ENCODE measurements at regions not wholly inside any gene's neighbourhood (a gene's known extent, or its start where the extent isn't known, plus 50 kb on each side); places are given as distances from the start of the nearest gene placed in this dataset.
"Not testable (repeated sequence)": the region's sequence is repeated elsewhere in the genome, so short reads cannot be mapped to it uniquely, and the experiment has no call there.

DNA sequence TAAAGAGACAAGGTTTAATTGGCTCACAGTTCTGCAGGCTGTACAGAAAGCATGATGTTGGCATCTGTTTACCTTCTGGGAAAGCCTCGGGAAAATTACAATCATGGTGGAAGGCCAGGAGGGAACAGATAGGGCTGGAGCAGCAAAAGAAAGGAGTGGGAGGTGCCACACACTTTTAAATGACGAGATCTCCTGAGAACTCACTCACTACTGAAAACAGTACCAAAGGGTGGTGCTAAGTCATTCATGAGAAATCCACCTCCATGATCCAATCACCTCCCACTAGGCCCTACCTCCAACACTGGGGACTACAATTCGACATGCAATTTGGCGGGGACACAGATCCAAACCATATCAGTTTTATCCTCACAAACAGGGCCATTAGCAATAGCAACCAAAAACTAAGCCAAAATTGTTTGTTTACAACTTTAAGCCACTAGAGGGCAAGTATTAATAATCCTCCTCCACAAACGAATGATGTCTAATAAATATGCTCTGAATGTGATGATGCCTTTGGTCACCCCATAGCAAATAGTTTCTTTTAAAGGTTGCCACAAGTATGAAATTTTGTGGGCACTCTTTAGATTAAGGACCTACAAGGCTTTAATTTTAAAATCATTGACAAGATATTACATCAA, 129.2 kb upstream of the NRBF2 start:
- DNase-seq (ENCODE audit: extremely low read depth, low read depth): peak; percentile 6

DNA sequence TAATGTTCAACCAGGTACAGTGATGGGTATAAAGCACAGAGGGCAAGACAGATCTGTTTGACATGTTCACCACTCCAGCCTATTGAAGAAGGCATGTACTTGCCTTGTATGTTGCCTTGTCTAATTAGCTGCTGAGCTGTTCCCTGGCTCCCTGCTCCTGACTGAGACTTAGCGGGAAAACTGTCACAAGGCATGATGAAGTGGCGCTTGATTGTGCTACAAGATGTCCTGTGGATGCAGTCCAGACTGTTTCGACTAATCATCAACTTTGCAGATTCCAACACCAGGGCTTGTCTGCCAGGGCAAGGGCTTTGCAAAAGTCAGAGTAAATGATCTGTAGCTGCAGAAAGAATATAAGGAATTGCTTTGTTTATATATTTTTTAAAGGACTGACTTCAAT, 136.2 kb upstream of the NRBF2 start:
- DNase-seq (ENCODE audit: extremely low read depth, low read depth): no peak

DNA sequence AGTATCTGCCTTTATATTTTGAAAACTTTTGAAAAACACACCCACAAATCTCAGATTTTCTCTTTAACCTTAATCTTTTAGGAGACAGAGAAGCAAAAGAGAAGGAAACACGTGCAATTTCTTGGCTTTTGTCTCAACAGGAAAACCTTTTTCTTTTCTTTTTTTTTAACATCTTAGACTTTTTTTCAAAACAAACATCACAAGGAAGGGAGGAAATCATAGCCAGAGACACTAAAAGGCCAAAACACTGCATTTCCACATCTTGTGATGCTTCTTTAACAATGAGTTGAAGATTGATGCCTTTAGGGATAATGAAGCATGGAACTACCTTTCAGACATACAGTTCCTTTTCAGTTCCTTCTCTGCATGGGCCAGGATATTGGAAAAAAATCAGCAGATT, 136.6 kb upstream of the NRBF2 start:
- DNase-seq (ENCODE audit: extremely low read depth, low read depth): no peak

DNA sequence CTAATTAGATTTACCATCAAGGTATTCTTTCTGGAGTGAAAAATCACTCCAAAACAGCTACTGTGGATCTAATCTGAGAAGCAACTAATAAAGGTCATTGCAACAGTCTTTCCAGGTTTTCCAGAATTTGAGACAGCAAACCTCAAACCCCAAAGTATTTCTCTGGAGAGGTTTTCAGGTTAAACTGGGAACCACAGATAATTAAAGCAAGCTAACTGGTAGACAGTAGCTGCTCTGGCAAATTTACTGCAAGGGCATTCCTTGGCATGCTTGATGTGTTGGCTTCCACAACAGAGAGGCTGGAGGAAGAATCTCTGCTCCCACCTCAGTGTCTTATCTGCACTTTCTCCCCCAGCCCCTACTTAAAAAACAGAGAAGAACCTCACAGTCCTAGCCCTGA, 140.0 kb upstream of the NRBF2 start:
- no peak for DNase-seq (ENCODE audit: extremely low read depth, low read depth)

DNA sequence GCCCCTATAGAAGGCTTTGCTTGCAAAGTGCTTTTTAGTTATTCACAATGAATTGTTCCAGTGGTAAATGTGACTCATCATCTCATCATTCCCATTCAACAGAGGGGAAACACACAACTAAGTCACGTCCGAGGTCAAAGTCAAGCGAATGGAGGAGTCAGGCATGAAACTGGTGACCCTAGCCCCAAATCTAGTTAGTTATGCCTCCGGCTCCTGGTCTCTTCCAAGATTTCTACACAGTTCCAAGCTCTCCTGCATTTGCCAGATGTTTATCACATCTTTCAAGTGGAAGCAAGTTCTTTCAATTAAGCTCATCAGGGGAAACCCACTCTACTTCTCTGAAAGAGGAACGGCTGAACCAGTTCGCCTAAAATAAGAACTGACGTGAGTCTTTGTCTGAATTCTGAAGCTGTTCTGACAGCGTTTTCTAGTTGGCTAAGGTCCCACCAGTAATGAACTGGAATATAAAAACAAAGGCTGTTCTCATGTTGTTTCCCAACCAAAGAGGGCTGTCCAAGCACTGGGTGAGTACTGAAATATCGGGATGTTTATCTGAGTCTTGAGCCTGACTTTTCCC, 140.9 kb upstream of the NRBF2 start:
- DNase-seq (ENCODE audit: extremely low read depth, low read depth): no peak

DNA sequence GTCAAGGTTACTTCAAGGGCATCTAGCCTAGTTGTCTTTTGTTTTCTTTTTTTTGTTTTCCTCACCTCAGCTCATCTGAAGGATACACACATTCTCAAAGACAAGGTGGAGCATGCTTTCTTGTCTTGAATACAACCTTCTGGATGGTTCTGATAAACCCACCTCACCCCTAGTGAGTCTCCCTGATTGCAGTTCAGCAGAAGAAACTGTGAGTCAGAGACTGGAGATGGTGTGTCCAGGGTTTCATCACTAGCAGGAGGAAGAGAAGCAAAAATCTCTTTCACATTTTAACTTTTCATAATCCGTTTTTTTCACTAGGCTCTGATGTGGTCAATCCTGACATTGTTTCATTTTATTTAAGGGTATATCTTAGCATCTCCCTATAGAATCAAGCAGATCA, 143.0 kb upstream of the NRBF2 start:
- no peak for DNase-seq (ENCODE audit: extremely low read depth, low read depth)

DNA sequence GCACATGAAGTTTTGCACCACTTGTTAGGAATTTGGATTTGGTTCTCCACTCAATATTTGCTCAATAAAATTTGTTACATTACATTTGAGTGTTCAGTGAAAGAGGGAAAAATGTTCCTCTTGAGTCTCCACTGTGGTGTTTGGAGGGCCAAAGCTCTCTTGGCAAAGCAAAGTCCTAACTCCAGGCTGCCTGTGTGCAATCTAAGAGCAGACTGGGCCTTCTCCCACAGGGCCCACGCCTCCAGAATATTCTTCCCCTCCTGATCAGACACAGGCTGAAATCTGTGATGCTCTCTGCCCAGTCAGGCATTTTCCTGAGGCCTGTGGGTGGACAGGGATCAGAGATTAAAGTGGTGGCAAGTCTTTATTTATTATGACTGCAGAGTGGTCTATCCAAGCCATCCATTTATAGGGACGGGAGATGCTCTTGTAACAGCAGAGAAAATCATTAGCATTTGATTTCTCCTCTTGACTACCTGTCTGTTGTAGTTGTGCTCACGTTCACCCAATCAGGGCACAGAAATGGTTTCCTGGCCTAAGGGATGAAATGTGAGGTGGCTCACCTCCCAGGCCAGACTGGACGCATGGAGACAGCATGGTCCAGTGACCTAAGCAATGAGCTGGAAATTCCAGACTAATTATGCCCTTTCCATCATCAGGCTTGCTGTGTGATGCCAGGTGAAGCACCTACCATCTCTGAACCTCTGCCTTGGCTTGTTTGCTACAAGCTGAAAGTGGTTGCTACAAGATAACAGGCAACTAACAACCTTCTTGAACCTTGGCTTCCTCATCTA, 147.1 kb upstream of the NRBF2 start:
- DNase-seq (ENCODE audit: extremely low read depth, low read depth): no peak

DNA sequence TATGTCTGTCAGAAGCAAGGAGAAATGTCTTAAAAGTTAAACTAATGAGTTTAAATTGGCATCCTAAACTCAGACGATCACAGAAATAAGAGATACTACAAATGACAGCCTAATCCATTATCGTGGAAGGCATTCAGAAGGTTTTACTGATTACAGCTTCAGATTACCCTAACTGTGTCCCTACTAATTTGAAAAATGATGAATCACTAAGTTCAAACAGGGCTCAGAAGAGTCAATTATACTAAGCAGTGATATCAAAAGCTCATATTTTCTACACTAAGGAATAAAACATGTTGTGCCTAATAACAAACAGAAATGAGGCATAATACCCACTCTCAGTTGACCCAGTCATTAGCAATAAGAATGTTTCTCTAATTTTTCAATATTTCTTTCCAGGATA, 152.0 kb upstream of the NRBF2 start:
- no peak for DNase-seq (ENCODE audit: extremely low read depth, low read depth)

DNA sequence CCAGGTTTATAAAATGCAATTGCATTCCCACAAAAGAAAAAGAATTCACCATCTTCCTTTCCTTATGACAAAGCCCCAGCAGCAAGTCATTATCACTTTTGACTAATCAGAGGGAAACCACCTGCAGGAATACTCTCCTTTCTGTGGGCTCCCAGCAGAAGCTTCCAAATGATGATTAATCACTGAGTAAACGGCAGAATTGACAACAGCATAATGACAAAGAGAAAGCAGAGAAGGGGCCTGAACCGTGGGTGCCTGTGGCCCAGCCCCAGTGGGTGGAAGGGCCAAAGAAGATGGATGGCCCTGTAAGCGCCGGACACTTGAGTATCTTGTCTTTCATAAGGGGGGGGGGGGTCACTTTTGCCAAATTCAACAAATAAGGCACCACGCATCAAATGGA, 152.4 kb upstream of the NRBF2 start:
- DNase-seq (ENCODE audit: extremely low read depth, low read depth): no peak

DNA sequence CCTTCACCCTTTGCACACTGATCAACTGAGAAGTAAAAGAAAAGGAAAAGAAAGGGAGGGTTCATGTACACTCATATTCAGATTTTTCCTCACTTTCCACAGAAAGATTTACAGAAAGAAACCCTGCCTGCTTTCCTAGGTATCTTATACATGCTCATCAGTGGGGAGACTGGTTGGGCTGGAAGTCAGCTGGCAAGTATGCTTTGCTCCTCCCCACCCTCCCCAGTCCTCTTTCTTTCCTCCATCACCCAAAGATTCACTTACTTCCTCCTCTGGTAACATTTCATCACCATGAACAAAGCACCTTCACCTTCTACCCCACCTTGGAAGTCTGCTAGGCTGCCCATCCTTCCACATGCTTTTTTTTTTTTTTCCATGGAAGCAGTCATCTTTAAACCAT, 153.2 kb upstream of the NRBF2 start:
- no peak for DNase-seq (ENCODE audit: extremely low read depth, low read depth)

DNA sequence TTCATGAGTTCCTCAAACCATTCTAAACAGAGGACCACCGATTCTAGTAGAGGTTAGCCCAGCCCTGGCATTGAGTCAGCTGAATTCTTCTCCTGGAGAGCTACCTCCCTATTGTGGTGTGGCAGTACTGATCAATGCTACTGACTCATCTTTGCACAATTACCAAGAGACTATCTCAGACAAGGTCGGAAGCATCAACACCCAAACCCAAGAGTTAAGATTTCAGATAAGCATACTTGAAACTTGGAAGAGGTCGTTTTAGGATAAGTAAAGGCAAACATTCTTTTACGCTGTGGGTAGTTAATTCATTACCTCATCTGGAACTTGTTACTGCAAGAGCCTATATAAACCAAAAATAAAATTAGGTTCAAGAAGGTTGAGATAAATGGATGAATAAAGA, 154.6 kb upstream of the NRBF2 start:
- no peak for DNase-seq (ENCODE audit: extremely low read depth, low read depth)

DNA sequence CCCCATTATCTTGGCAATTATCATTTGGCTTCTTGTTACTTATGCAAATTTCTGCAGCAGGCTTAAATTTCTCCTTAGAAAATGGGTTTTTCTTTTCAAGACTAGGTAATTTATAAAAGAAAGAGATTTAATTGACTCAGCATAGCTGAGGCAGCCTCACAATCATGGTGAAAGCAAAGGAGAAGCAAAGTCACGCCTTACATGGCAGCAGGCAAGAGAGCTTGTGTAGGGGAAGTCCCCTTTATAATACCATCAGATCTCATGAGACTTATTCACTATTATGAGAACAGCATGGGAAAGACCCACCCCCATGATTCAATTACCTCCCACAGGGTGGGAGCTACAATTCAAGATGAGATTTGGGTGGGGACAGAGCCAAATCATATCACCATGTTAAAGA, 158.3 kb upstream of the NRBF2 start:
- not testable (repeated sequence) for DNase-seq (ENCODE audit: extremely low read depth, low read depth)

DNA sequence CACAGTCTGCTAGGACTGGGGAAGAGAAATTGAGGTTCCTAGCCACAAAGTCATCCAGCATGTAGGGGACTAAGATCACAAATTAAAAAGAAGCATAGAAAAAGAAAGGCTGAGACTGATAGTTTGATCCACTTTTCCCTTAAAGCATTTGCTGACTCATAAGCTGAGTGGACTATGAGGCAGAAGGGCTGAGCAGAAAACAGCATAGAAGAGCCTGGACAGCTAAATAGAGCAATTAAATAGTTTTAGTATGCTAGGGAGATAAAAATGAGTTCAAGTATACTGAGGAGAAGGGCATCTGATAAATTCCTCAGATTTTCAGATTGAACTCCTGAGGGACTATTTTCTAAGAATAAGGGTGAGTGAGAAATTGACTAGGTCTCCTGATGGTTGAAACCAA, 155.9 kb upstream of the EGR2 start:
- DNase-seq (ENCODE audit: extremely low read depth, low read depth): no peak

DNA sequence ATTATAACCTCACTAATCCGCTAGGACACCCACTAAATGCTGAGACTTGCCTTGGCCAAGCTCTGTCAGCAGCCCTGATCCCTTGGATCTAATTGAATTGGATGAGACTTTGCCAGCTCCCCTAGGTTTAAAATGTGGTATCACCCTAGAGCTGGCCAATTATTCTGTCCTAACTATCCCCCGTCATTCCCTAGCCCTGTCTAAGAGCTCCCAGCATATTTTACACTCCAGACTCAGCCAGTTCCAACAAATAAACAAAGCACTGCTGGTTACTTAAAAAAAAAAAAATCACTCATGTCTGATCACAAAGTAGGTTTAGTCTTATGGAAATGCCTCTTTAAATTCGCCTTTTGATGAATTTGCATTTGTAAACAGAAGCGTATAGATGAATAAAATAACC, 147.9 kb upstream of the EGR2 start:
- DNase-seq (ENCODE audit: extremely low read depth, low read depth): no peak

DNA sequence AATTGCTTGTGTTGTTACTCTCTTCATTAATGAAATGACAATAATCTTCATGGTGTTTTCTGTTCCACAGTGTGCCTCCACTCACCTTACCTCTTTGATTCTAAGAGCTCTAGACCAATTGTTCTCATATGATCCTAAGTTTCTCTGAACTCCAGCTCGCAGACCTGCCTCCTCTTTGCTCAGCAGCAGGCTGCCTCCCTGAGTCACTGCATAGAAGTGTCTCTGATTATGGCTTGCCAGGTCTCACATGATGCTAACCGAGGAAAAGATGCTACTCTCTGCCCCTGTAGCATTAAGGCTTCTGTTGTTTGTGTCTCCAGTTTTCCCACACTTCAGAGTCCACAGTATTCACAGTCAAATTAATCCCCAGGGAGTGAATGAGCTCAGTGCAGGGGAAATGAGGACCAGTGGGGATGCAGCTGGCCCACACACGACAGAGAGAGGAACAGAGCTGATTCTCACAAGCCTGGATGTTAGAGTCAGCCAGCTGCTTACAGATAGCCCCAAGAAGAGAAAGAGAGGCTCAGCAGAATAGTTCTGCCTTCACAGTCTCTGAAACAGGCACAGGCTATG, 145.9 kb upstream of the EGR2 start:
- DNase-seq (ENCODE audit: extremely low read depth, low read depth): no peak

DNA sequence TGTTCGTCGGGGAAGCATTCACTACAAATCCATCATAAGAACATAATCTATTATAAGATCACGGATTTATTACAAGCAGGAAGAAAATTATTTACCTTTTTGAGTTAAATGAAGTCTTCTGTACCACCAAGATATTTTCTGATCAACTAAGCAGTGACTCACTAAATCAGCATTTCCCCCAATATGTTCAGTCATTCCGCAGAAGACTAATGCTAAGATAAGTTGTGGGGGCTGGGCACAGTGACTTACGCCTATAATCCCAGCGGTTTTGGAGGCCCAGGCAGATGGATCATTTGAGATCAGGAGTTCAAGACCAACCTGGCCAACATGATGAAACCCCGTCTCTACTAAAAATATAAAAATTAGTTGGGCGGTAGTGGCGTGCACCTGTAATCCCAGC, 144.2 kb upstream of the EGR2 start:
- DNase-seq (ENCODE audit: extremely low read depth, low read depth): no peak

DNA sequence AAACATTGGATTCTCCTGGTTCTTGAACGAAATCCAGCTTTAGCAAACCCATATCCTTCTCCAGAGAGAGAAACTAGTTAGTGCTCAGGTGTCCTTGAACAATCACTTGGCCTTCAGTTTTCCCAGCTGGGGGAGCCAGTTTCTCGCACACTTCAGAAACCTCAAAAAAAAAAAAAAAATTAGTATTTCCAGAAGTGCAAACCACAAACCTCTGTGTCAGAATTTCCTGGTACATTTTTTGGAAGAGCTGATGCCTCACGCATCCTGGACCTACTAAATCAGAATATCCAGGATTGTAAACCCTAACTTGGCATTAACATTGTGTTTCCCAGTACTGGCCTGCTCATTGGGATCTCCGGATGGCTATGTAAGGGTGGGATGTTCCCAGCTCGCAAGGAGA, 143.4 kb upstream of the EGR2 start:
- no peak for DNase-seq (ENCODE audit: extremely low read depth, low read depth)

DNA sequence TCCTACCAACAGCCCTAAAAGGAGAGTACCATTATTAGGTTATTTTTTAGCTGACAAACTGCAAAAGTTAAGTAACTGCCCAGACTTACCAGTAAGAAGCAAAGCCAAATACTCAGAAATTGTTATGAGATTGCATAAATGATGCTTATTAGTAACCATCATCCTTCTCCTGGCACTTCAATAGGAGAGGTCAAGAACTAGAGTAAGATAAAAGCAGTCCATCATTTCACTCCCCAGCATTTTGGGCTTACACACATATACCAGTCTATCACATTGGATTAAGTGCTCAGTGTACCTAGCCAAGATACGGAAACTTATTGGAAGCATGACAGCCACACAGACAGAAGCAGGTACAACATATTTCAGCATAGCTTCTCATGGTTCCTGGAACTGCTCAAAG, 142.8 kb upstream of the EGR2 start:
- DNase-seq (ENCODE audit: extremely low read depth, low read depth): no peak

DNA sequence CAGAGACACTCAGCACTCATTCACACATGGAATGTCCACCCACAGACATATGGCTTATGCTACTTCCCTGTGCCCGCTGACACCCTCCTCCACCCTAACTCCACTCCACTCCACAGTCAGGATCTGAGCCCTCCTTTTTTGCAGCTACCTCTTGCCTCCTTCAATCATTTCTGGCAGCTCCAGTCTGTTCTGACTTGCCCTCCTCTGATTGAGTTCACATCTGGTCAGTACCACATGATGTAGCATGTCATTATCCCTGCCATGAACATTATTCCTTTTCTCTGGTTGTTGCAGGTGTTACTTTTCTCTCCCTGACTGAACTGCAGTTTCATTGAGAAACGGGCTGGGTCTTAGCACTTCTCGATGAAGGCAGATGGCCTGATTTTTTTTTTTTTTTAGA, 130.1 kb upstream of the EGR2 start:
- no peak for DNase-seq (ENCODE audit: extremely low read depth, low read depth)

DNA sequence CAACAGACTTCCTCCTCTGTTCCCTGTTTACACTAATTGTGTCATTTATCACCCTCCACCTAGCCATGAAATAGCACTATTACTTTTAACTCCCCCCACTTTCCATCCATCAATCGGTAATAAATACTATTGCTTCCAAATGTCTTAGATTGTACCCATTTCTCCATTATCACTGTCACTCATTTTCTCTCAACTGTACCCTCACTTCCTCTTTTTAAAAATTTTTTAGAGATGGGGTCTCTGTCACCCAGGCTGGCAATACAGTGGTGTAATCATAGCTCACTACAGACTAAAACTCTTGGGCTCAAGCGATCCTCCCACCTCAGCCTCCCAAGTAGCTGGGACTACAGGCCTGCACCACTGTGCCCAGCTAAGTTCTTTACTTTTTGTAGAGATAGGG, 123.5 kb upstream of the EGR2 start:
- DNase-seq (ENCODE audit: extremely low read depth, low read depth): no peak

DNA sequence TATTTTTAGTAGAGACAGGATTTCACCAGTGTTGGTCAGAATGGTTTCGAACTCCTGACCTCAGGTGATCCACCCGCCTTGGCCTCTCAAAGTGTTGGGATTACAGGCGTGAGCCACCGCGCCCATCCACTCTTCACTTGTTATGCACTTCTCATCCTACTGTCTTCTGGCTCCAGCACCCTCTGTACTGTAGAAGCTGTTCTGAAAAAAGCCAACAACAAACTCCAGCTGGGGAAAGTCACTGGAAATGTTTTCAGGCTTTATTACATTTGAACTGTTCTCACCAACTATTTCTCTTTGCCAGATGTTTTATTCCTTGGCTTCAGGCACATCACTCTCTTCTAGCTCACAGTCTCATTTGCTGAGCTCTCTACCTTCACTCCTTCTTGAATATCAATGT, 122.5 kb upstream of the EGR2 start:
- no peak for DNase-seq (ENCODE audit: extremely low read depth, low read depth)

DNA sequence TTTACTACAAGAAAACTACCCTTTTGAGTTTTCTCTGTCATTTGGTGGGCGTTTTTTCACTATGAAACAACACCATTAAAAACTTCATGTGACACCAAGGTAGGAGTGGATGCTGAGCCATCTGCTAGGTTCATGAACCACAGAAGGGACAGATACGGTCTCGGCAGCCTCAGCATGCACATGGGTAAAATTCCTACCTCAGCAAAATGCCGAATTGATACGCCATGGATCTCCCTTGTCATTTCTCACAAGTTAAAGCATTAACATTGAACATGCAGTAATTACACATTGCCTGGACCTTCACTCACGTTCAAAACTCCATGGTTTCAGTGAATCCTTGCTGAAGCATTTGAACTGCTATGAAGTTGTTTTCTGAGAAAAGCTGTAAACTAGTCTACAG, 121.5 kb upstream of the EGR2 start:
- no peak for DNase-seq (ENCODE audit: extremely low read depth, low read depth)
